Activated T-cell treated with anti-CD3 and anti-CD28 coated beads, Interleukin-2, amount 50 U/mL, for 4 hours (primary cell): ENCODE measurements at regions not wholly inside any gene's neighbourhood (a gene's known extent, or its start where the extent isn't known, plus 50 kb on each side); places are given as distances from the start of the nearest gene placed in this dataset.

Source experiments
- ATAC-seq, 2 donors: fragments of 200-7000 bp; cut with Tn5 transposase; one replicate each; pipeline ENCODE4 v1.10.0; 2021
- DNase-seq: peaks from one replicate; pipeline ENCODE4 v3.0.0-alpha.2; 2020
- H3K27me3 Mint-ChIP-seq: one replicate; pipeline ENCODE4 v1.8.0; 2021; ENCODE audit warnings: low read depth, mixed read lengths
- H3K36me3 Mint-ChIP-seq: one replicate; pipeline ENCODE4 v1.8.0; 2022; ENCODE audit warnings: mixed read lengths; ENCODE audit not compliant: insufficient read depth
- H3K4me1 Mint-ChIP-seq: one replicate; pipeline ENCODE4 v1.8.0; 2021; ENCODE audit warnings: low read depth, mixed read lengths
- H3K4me3 Mint-ChIP-seq: one replicate; pipeline ENCODE4 v1.8.0; 2021; ENCODE audit warnings: mild to moderate bottlenecking, moderate library complexity, mixed read lengths
- H3K9me3 Mint-ChIP-seq: one replicate; pipeline ENCODE4 v1.8.0; 2021; ENCODE audit warnings: mixed read lengths

DNA sequence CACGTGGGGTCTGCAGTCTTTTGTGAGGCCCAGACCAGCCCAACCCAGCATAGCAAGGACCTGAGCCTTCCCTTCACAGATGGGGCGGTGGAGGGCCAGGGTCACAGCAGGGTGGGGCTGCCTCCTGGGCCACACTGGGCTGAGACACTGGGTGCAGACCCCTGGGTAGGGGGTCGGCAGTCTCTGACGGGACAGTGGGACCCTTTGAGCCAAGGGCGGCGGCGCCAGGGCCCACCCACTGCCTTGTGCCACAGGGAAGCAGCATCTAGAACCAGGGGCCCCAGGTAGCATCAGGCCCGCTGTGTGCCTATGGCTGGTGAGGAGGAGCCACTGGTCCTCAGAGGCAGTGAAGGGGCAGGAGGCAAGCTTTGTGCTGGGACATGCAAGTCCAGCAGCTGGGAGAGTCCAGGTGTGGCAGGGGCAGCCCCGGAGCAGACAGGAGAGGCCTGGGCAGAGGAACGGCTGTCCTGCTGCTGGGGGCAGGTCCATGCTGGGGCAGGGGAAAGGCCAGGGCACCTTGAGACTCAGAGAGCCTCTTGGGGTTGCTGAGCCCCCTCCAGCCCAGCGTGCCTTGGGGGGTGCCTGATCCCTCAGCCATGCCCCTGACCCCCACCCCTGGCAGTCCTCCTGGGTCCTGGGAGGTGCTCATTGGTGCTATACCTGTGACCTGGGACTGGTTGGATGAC, 131.3 kb upstream of the NKX1-1 start:
- ATAC-seq = no peak
- DNase-seq = no peak
- H3K36me3 Mint-ChIP-seq = no peaks in the 10 kb centered on the region

DNA sequence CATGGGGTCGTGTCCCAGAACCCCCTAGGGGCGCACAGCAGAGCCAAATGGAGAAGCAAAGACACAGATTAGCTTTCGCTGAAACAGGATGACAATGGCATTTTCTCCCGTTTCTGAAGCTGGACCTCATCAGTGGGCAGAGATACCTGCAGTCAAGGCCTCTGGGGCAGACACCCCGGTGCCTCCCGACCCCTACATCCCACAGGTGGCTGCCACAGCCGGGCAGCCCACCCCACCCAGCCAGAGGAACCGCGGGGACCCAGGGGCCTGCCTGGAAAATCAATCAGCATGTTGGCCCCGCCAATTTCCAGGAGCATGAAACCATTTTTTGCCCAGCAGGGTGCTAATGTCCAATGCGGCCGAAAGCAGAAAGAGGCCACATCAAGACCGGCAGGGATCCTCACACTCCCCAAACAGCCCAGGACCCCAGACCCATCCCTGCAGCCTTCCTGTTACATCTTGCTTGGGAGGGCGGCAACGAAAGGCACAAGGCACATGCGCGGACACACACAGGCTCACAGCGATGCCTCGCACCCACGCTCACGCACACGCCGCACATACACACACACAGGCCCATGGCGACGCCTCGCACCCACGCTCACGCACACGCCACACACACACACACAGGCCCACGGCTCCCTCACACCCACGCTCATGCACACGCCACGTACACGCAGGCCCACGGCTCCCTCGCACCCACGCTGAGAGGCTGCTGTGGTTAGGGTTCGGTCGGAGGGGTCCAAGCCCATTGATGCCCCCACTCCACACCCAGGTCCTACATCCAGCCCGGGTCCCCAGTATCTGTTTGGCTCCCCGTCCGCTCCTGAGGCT, 130.6 kb upstream of the NKX1-1 start:
- Mint-ChIP-seq H3K27me3 (peaks cover 7% of the 10 kb centered on the region), H3K9me3 (no peaks in the 10 kb centered on the region), H3K36me3 (no peaks in the 10 kb centered on the region), H3K4me3 (no peak overlapping the region), H3K4me1 (no peaks in the 10 kb centered on the region)
- no peak for ATAC-seq
- no peak for DNase-seq

More for the DNA sequence above, 131.3 kb upstream of the NKX1-1 start:
- H3K4me1 Mint-ChIP-seq = no peaks in the 10 kb centered on the region
- peaks cover 7% of the 10 kb centered on the region for H3K27me3 Mint-ChIP-seq
- H3K9me3 Mint-ChIP-seq = no peaks in the 10 kb centered on the region
- H3K4me3 Mint-ChIP-seq = no peak overlapping the region

DNA sequence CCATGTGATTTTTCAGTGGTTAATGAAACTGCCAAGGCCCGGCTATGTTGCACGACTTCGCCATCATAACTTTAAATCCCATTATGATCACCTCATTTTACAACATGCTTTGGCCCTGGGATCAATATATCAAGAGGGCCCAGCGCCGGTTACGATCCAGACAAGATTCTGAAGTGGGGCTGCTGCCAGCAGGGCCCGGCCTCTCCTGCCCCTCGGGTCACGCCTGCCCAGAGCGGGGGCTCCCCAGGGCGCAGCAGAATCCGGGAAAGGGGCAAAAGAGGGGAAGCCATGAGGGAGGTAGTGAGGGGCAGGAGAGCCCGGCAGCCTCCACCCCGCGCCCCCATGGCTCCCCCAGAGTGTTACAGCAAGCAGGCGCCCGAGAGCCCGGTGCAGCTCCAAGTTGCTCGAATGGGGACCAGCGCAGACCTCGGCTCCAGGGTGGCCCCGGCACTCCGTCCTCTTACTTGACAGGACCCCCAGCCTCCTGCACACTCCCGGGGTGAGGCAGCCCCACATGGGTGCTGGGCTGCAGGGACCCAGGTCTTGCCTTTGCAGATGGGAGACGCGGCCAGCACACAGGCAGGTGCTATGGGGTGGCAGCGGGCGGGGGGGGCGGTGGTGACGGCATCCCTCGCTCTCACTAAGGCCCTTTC, 129.8 kb upstream of the NKX1-1 start:
- no peak for DNase-seq
- no peaks in the 10 kb centered on the region for H3K9me3 Mint-ChIP-seq
- ATAC-seq = no peak
- H3K36me3 Mint-ChIP-seq = no peaks in the 10 kb centered on the region
- peaks cover 12% of the 10 kb centered on the region for H3K27me3 Mint-ChIP-seq
- no peak overlapping the region for H3K4me3 Mint-ChIP-seq
- no peaks in the 10 kb centered on the region for H3K4me1 Mint-ChIP-seq

DNA sequence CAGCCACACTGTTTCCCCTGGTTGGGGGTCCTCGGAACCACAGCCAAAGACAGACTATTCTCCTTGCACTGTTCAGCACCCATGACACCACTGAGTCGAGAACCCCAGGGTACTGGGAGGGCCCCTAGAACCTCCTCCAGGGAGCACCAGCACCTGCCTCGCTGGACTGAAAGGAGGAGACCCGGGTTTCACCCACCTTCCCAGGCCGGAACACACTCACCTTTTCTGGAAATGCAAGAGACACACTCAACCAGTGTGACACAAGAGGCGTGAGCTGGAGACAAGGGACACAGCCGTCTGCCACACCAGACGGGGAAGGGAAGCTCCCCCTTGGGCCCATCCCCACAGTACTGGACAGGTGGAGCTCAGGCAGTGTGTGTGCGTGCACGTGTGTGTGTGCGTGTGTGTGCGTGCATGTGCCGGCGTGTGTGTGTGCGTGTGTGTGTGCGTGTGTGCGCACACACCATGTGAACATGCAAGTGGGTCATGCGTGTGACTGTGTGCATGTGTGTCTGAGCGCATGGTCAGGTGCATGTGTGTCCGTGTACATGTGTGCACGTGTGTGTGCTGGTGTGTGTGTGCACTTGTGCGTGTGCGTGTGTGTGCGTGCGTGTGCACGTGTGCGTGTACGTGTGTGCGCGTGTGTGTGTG, 128.8 kb upstream of the NKX1-1 start:
- no peaks in the 10 kb centered on the region for H3K9me3 Mint-ChIP-seq
- H3K36me3 Mint-ChIP-seq = no peaks in the 10 kb centered on the region
- H3K4me1 Mint-ChIP-seq = no peaks in the 10 kb centered on the region
- peaks cover 16% of the 10 kb centered on the region for H3K27me3 Mint-ChIP-seq
- no peak for DNase-seq
- H3K4me3 Mint-ChIP-seq = no peak overlapping the region
- no peak for ATAC-seq

DNA sequence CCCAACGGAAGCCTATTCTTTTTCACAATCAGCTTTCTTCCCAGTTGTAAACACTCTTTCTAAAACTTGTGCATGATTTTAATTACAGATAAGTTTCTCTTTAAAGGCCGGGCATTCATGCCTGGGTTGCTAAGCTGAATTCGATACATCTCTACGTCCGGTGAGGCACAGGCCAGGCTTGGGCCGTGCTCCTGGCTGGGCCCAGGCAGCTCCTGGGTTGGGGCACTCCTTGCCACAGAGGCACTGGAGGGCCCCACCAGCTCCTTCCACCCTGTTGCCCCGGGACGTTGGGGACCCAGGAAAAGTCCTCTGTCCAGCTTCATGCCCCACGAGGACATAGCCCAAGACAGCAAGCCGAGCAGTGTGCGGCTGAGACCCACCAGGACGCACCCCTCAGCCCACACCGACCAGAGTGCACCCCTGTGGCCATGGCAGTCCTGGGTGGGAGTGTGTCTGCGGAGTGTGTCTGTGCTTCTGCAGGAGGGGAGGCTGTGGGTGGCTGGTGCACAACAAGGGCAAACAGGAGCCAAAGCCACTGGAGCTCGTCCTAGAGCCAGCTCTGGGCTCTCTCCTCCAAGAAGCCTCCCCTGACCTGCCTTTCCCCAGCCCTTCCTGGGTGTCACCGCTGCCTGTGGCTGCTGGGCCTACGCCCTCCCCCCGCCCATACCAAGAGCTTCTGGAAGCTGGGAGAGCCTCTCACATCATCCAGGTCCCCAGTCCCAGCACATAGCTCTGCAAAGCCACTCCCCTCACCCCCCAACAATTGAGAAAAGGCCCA, 128.0 kb upstream of the NKX1-1 start:
- H3K9me3 Mint-ChIP-seq = no peaks in the 10 kb centered on the region
- ATAC-seq = no peak
- no peaks in the 10 kb centered on the region for H3K4me1 Mint-ChIP-seq
- DNase-seq = no peak
- no peak overlapping the region for H3K4me3 Mint-ChIP-seq
- peaks cover 20% of the 10 kb centered on the region for H3K27me3 Mint-ChIP-seq
- no peaks in the 10 kb centered on the region for H3K36me3 Mint-ChIP-seq

DNA sequence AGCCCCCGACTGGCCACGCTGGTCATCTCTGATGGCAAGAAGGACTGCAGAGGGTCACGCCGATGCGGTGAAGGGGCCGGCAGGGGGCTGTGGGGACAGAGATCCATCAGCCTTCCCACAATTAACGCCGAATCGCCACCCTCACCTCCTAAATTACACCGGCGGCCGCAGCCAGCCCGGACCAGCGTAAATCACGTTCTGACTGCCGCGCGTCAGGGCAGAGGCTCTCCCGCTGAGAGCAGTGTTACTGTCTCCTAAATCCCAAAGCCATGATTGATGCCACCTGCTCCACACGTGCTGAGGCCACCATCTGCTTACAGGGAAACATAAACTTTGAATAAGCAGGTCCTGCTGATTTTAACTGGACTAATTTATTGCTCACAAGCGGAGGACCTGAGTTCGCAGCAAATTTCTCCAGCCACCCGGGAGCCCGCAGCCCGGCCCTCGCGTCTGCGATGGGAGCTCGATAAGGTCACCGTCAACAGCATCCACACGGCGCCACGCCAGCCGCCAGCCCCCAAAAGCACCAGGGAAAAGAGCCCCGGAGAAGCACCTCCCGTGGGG, 127.3 kb upstream of the NKX1-1 start:
- Mint-ChIP-seq H3K36me3 (no peaks in the 10 kb centered on the region), H3K4me1 (no peaks in the 10 kb centered on the region), H3K9me3 (no peaks in the 10 kb centered on the region), H3K27me3 (peaks cover 27% of the 10 kb centered on the region), H3K4me3 (no peak overlapping the region)
- ATAC-seq = no peak
- DNase-seq = no peak

DNA sequence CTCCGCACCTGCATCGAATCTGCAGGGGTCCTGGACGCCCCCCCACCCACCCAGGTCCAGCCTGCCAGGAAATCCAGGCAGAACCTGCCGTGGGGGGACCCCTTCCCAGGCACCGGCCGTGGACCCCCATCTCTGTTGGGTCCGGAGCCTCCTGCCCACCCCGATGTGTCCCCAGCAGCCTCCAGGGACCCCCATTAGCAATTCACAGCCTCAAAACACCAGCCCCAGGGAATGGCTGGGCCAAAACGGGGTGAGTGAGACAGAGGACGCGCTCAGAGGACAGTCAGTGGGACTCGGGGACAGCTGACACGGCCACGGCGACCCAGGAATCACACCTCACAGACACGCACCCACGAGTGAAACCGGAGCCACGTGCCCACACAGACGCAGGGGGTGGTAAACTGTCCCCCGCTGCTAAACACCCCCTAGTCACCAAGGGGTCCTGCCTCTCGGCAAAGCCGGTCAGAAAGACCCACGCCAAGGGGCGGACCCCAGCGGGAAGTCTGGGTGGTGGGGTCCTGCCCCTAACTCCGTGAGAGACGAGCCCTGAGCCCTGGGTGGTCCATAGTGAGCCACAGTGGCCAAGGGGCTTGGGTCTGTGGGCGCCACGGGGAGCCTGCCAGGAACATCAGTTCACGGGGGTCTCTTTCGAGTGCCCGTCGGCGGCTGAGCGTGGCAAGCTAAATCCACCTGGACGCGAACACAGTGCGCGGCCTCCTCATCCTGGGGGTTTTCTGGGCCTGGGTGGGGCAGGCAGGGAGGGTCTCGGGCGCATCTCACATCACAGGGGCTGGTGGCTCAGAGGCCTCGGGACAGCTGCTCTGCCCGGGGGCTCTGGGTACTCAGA, 126.5 kb upstream of the NKX1-1 start:
- no peak for ATAC-seq
- DNase-seq = no peak
- Mint-ChIP-seq H3K27me3 (peaks cover 34% of the 10 kb centered on the region), H3K4me3 (no peak overlapping the region), H3K4me1 (no peaks in the 10 kb centered on the region), H3K36me3 (no peaks in the 10 kb centered on the region), H3K9me3 (no peaks in the 10 kb centered on the region)

DNA sequence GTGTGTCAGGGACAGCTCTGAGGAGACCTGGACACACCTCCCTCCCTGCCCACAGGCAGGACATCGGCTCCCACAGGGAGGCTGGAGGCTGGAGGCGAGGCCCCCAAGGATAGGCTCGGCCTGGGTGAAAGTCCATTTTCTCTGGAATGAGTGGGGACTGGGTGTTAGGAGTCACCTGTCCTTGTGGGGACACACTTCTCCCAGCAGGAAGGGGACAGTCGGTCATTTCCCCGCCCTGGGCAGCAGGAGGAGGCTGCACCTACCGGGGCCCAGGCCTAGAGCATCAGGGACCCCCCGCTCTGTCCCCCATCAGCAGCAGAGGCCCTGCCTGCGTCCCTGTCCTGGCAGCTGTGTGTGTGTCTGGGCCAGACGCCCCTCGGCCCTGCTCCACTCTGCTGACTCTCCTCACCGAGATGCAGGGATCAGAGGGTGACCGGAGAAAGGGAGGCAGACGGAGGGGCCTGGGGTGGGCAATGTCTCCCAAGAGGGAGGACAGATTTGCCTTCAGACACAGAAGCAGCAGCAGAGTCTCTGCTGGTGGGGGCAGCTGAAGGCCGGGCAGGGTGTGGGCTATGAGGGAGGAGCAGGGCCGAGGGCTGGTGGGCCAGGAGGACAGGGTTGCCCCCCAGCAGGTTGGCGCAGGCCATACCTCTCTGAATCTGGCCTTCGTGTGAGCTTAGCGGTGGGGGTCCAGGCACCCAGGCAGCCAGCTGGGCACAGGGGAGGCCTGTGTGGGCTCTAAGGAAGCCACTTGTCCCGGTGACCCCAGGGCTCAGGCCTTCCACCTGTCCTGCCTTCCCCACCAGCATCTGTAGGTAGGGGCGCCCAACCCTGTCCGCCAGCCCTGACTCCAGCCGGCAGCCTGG, 125.7 kb upstream of the NKX1-1 start:
- Mint-ChIP-seq H3K9me3 (no peaks in the 10 kb centered on the region), H3K27me3 (peaks cover 34% of the 10 kb centered on the region), H3K4me1 (no peaks in the 10 kb centered on the region), H3K36me3 (no peaks in the 10 kb centered on the region), H3K4me3 (no peak overlapping the region)
- ATAC-seq (no peak), DNase-seq (no peak)

DNA sequence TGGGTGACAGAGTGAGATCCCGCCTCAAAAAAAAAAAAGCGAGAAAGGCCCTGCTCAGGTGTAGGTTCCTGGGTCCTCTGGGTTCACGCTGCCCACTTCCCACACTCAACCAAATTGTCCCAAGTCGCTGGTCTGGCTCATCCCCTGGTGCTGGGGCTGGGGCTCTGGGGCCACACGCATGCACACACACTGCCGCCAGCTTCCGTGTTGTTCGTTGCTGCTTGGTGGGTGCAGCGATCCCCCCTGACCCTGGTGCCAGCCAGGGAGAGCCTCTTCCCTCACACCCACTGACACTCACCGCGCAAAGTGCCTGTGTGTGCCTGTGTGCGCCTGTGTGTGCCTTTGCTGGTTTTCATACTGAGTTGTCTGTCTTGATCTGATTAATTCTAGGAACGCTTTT, 124.1 kb upstream of the NKX1-1 start:
- H3K27me3 Mint-ChIP-seq = peaks cover 39% of the 10 kb centered on the region
- peaks cover 5% of the 10 kb centered on the region for H3K9me3 Mint-ChIP-seq
- no peaks in the 10 kb centered on the region for H3K36me3 Mint-ChIP-seq
- no peak for ATAC-seq
- DNase-seq = no peak
- H3K4me1 Mint-ChIP-seq = no peaks in the 10 kb centered on the region
- no peak overlapping the region for H3K4me3 Mint-ChIP-seq

DNA sequence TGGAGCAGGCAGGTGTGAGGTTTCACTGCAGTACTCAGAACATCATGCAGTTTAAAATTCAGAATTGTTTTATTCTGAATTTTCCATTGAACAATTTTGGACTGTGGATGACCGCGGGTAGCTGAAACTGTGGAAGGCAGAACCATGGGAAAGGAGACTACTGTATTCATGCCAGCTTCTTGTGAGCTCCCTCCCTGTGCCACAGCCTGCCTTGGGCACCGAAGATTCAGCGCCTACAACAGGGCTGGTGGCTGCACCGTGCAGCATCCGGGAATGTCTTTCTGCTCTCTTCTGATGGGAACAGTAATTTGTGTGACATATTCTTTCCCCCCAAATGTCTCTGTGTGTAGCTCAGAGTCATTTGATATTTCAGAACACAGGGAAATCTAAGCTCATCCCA, 118.5 kb upstream of the NKX1-1 start:
- DNase-seq (no peak), ATAC-seq (no peak)
- H3K27me3 Mint-ChIP-seq = peaks cover 47% of the 10 kb centered on the region
- no peak overlapping the region for H3K4me3 Mint-ChIP-seq
- H3K36me3 Mint-ChIP-seq = no peaks in the 10 kb centered on the region
- H3K4me1 Mint-ChIP-seq = peaks cover 3% of the 10 kb centered on the region
- H3K9me3 Mint-ChIP-seq = peaks cover 8% of the 10 kb centered on the region

DNA sequence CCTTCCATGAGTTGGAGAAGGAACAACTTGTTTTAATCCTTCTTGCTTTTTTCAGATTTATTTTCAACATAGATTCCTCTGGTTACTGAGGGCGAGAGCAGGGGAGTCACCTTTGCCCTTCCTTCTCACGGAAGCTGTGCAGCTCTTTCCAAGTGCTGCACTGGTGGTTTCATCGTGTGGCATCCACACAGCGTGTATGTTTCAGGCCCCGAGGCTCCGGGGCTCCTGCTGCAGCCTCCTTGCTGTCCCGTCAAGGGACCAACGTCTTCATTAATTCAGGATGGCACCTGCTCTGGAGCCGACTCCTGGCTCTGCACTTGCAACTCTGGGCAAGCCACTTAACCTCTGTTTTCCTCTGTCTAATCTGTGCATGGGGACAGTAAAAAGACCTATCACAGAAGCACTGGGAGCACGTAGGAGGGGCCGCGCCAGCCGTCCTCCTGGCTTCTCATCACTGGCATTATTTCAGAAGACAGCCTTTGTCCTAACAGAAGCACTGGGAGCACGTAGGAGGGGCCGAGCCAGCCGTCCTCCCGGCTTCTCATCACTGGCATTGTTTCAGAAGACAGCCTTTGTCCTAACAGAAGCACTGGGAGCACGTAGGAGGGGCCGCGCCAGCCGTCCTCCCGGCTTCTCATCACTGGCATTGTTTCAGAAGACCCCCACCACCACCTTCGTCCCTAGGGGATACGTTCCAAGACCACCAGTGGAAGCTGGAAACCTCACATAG, 117.8 kb upstream of the NKX1-1 start:
- ATAC-seq = no peak
- no peak for DNase-seq
- H3K4me3 Mint-ChIP-seq = no peak overlapping the region
- peaks cover 4% of the 10 kb centered on the region for H3K4me1 Mint-ChIP-seq
- H3K36me3 Mint-ChIP-seq = no peaks in the 10 kb centered on the region
- H3K9me3 Mint-ChIP-seq = peaks cover 8% of the 10 kb centered on the region
- H3K27me3 Mint-ChIP-seq = peaks cover 42% of the 10 kb centered on the region

DNA sequence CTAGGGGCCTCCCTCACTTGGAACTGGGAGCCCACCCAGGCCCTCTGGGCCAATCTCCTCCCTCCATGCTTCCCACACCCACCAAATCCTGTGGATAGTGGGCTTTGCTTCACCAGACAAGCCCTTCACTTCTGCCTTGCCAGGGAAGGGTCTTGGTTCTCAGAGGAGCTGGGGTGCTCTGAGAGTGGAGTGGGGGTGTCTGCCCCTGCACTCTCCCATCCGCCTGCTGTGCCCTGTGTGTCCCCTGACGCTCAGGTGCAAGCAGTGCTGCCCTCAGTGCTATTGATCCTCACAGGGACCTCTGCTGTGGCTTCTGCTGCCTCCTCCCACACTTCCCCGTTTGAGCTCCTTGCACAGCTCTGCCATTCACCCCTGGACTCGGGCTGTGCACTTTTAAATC, 117.3 kb upstream of the NKX1-1 start:
- Mint-ChIP-seq H3K9me3 (peaks cover 8% of the 10 kb centered on the region), H3K4me1 (peaks cover 4% of the 10 kb centered on the region), H3K27me3 (peaks cover 40% of the 10 kb centered on the region), H3K36me3 (no peaks in the 10 kb centered on the region), H3K4me3 (no peak overlapping the region)
- ATAC-seq (no peak), DNase-seq (no peak)
